K562 (cell line): ENCODE measurements at regions not wholly inside any gene's neighbourhood (a gene's known extent, or its start where the extent isn't known, plus 50 kb on each side); places are given as distances from the start of the nearest gene placed in this dataset.

Experiments
- ATAC-seq: fragments of 200-7000 bp; cut with Tn5 transposase; 3 replicates; pipeline ENCODE4 v1.9.1; 2020; ENCODE audit warnings: moderate library complexity
- BruUV-seq: library from RNA; stranded (reverse); fragments of 400-500 nt; replicated peaks from 2 replicates; lab custom pipeline; 2021; lab: Mats Ljungman, UMichigan
- CTCF ChIA-PET: fragments of 300-600 bp; formaldehyde crosslinking; extraction: SDS; loops from one replicate; lab custom pipeline; 2021; ENCODE audit warnings: low intra/inter-chr PET ratio; lab: Yijun Ruan, JAX
- POLR2A ChIA-PET: fragments of 300-600, 350-650 bp; sonication (Branson Sonifier 250); formaldehyde crosslinking; extraction: SDS; loops from one replicate; lab custom pipeline; 2021; ENCODE audit warnings: antibody characterized with exemption, inconsistent platforms; lab: Yijun Ruan, JAX
- DNase-seq, 4 experiments: peaks; one replicate each; pipeline versions ENCODE4 v3.0.0 to v3.0.0-alpha.2; 2011 to 2018; ENCODE audit warnings: low spot score in 3 of 4, mixed read lengths in 3 of 4; ENCODE audit errors: extremely low read depth in 1 of 4
- FAIRE-seq: peaks from 2 replicates; lab custom pipeline; 2011; peaks lifted over from hg19 to GRCh38; lab: Jason Lieb, UNC
- H2AFZ ChIP-seq: 2 replicates; pipeline ENCODE4 v1.6.0; 2011; ENCODE audit warnings: low read depth, low read length, control low read depth, inconsistent platforms
- H3K27ac ChIP-seq: fragments of 200-600 bp; 3 replicates; pipeline ENCODE4 v1.8.0; 2011; ENCODE audit warnings: low read depth, mild to moderate bottlenecking, control low read depth, inconsistent platforms, low read length, moderate library complexity, mixed read lengths; ENCODE audit errors: extremely low read depth
- H3K27me3 ChIP-seq, 2 experiments: fragments of 300-600 bp in 1 of 2; 2 replicates in 1 of 2; 3 replicates in 1 of 2; pipeline versions ENCODE4 v1.6.0 to v1.8.0; 2011; ENCODE audit warnings: inconsistent platforms in 2 of 2, low read length in 2 of 2, mild to moderate bottlenecking in 1 of 2, mixed read lengths in 1 of 2, moderate library complexity in 1 of 2; ENCODE audit not compliant: control insufficient read depth in 2 of 2, insufficient read depth in 2 of 2
- H3K36me3 ChIP-seq: fragments of 300-600 bp; 3 replicates; pipeline ENCODE4 v1.8.0; 2011; ENCODE audit warnings: mild to moderate bottlenecking, low read length, inconsistent platforms; ENCODE audit not compliant: control insufficient read depth, insufficient read depth
- H3K4me1 ChIP-seq, 2 experiments: fragments of 200-600 bp in 1 of 2; replicated peaks in 1 of 2; 2 replicates in 1 of 2; 3 replicates in 1 of 2; pipeline versions ENCODE4 v1.5.1 to v1.8.0; 2011; ENCODE audit warnings: inconsistent platforms in 2 of 2, low read length in 2 of 2, mild to moderate bottlenecking in 1 of 2, mixed read lengths in 1 of 2, moderate library complexity in 1 of 2; ENCODE audit not compliant: control insufficient read depth in 2 of 2, insufficient read depth in 2 of 2
- H3K4me2 ChIP-seq: 2 replicates; pipeline ENCODE4 v1.6.1; 2011; ENCODE audit warnings: low read length, control low read depth, inconsistent platforms, mixed read lengths; ENCODE audit not compliant: insufficient read depth
- H3K4me3 ChIP-seq: fragments of 200-600 bp; sonication (generic), shearing (Covaris generic); 2 replicates; pipeline ENCODE4 v1.5.1; 2016; ENCODE audit warnings: control low read depth, inconsistent platforms
- H3K79me2 ChIP-seq: fragments of 200-600 bp; 3 replicates; pipeline ENCODE4 v1.8.0; 2011; ENCODE audit warnings: low read length, inconsistent platforms; ENCODE audit not compliant: control insufficient read depth, insufficient read depth
- H3K9ac ChIP-seq, 2 experiments: 2 replicates each; pipeline versions ENCODE4 v1.6.0 to v1.6.1; 2011; ENCODE audit warnings: low read depth in 2 of 2, low read length in 2 of 2, control low read depth in 1 of 2, inconsistent platforms in 1 of 2, mild to moderate bottlenecking in 1 of 2, mixed read lengths in 1 of 2; ENCODE audit not compliant: insufficient read depth in 1 of 2
- H3K9me1 ChIP-seq: one replicate; pipeline ENCODE4 v1.6.0; 2011; ENCODE audit warnings: inconsistent platforms, mild to moderate bottlenecking, low read length, moderate library complexity; ENCODE audit not compliant: control insufficient read depth, insufficient read depth
- H3K9me3 ChIP-seq: replicated peaks from 2 replicates; pipeline ENCODE4 v1.5.1; 2011; ENCODE audit warnings: low read depth, low read length, inconsistent platforms; ENCODE audit not compliant: control insufficient read depth, insufficient read depth
- H4K20me1 ChIP-seq: replicated peaks from 2 replicates; pipeline ENCODE4 v1.6.1; 2011; ENCODE audit warnings: low read length, inconsistent platforms, mixed read lengths; ENCODE audit not compliant: control insufficient read depth, insufficient read depth
- CCAR2 ChIP-seq: fragments of 200-400 bp; formaldehyde crosslinking; IDR thresholded peaks from 2 replicates; pipeline ENCODE4 v1.6.1; 2017; ENCODE audit warnings: mild to moderate bottlenecking, low read depth, low read length
- EGR1 ChIP-seq: fragments of 450-650 bp; conservative IDR thresholded peaks from 2 replicates; pipeline ENCODE4 v1.6.1; 2017; ENCODE audit warnings: mild to moderate bottlenecking
- ZNF695 ChIP-seq: fragments of 450-650 bp; formaldehyde crosslinking; IDR thresholded peaks from 2 replicates; pipeline ENCODE4 v1.4.0; 2020; ENCODE audit warnings: mild to moderate bottlenecking, moderate library complexity
- WGBS: fragments of 100-300 bp; shearing (Covaris generic); methylation state at CpG from one replicate; pipeline ENCODE4 v1.1.6; 2016; ENCODE audit warnings: low coverage, mixed read lengths; ENCODE audit not compliant: insufficient coverage; ENCODE audit errors: missing lambda C conversion rate; 5-methylcytosine and 5-hydroxymethylcytosine counted together
- in situ Hi-C: fragments of 300-500 bp; cut with MboI; formaldehyde crosslinking; loops from 4 replicates; pipeline ENCODE4 v1.15.0; 2018; ENCODE audit warnings: inconsistent platforms, mixed read lengths
- intact Hi-C: fragments of 100-400 bp; cut with micrococcal nuclease; formaldehyde crosslinking; loops from 2 replicates; pipeline ENCODE4 v1.14.2; 2022
- TF ChIP-seq, protein P1 (sequence below): fragments of 200-800 bp; sonication (Bioruptor generic); IDR thresholded peaks from 2 replicates; pipeline ENCODE4 v1.6.1; 2017; ENCODE audit warnings: missing genetic modification characterization, missing compliant biosample characterization
- TF ChIP-seq, protein P2 (sequence below): fragments of 250-450 bp; sonication (Bioruptor Pico); IDR thresholded peaks from 2 replicates; pipeline ENCODE4 v1.8.0; 2021; ENCODE audit warnings: moderate library complexity, mild to moderate bottlenecking, inconsistent platforms

GRCh38 chr6:166223079-166223478 is 55.4 kb upstream of the TBXT start:
- BruUV-seq, result no TSS peak
- 0% methylated on average over 3 of the region's 3 CpGs for WGBS
- H4K20me1 ChIP-seq, result no peaks in the 10 kb centered on the region
- H3K9me3 ChIP-seq, result no peaks in the 10 kb centered on the region
- no peak overlapping the region for H3K4me3 ChIP-seq
- H3K9ac ChIP-seq, result no peak overlapping the region
- peaks cover 0 to 10% of the 10 kb centered on the region in 2 experiments; a peak in 4 of 5 replicates for H3K4me1 ChIP-seq
- POLR2A ChIA-PET, result no interaction called here
- ATAC-seq (peak; percentile 75), FAIRE-seq (peak; percentile 55), DNase-seq (peak; percentile 57 to 74 (median 72))
- H3K4me2 ChIP-seq, result peak overlapping the region; percentile 24; the same call in 1 of the 2 replicates
- CTCF ChIA-PET, result no interaction called here
- no peak overlapping the region for H3K27ac ChIP-seq
- H3K9me1 ChIP-seq, result no peaks in the 10 kb centered on the region
- no peaks in the 10 kb centered on the region for H3K79me2 ChIP-seq
- H3K36me3 ChIP-seq, result no peaks in the 10 kb centered on the region
- H3K27me3 ChIP-seq, result peaks cover 25 to 49% of the 10 kb centered on the region in 2 experiments
- intact Hi-C loops (no loop called here), in situ Hi-C loops (no loop called here)
- H2AFZ ChIP-seq, result peak overlapping the region; percentile 8; the same call in 1 of the 2 replicates
- TF ChIP-seq ZNF695 (CRISPR knock-in tag), result no peak
- TF ChIP-seq, protein P1, sequence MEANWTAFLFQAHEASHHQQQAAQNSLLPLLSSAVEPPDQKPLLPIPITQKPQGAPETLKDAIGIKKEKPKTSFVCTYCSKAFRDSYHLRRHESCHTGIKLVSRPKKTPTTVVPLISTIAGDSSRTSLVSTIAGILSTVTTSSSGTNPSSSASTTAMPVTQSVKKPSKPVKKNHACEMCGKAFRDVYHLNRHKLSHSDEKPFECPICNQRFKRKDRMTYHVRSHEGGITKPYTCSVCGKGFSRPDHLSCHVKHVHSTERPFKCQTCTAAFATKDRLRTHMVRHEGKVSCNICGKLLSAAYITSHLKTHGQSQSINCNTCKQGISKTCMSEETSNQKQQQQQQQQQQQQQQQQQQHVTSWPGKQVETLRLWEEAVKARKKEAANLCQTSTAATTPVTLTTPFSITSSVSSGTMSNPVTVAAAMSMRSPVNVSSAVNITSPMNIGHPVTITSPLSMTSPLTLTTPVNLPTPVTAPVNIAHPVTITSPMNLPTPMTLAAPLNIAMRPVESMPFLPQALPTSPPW, result peak; percentile 50; the same call in 1 of the 2 replicates
- TF ChIP-seq CCAR2, result no peak

DNA sequence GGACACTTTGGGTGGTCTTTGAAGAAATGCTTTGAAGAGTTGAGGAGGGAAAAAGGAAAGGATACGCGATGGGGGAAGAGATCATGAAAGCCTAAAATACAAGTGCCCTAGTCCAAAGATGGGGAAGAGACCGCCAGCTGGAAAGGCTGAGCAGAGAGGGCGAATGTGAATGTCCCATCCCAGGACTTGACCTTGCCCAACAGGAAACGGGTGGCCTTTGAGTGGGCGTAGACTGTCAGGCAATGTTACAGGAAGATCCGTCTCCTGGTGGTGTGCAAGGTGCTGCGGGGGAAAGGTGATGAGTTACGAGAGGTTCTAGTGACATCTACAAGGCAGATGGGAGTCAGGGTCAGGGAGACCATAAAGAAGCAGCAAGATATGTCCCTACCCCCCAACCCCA is 55.0 kb upstream of the TBXT start:
- peak; percentile 15 for FAIRE-seq
- in situ Hi-C loops, result no loop called here
- no peaks in the 10 kb centered on the region for H3K36me3 ChIP-seq

More for the DNA sequence above, 55.0 kb upstream of the TBXT start:
- POLR2A ChIA-PET, result no interaction called here
- no peaks in the 10 kb centered on the region for H3K79me2 ChIP-seq
- no peak overlapping the region for H3K4me3 ChIP-seq
- H3K9me3 ChIP-seq, result no peaks in the 10 kb centered on the region
- no peaks in the 10 kb centered on the region for H4K20me1 ChIP-seq
- intact Hi-C loops, result no loop called here
- ATAC-seq (peak; percentile 29; the same call in 2 of the 3 replicates), DNase-seq (no peak)
- TF ChIP-seq, protein P2, sequence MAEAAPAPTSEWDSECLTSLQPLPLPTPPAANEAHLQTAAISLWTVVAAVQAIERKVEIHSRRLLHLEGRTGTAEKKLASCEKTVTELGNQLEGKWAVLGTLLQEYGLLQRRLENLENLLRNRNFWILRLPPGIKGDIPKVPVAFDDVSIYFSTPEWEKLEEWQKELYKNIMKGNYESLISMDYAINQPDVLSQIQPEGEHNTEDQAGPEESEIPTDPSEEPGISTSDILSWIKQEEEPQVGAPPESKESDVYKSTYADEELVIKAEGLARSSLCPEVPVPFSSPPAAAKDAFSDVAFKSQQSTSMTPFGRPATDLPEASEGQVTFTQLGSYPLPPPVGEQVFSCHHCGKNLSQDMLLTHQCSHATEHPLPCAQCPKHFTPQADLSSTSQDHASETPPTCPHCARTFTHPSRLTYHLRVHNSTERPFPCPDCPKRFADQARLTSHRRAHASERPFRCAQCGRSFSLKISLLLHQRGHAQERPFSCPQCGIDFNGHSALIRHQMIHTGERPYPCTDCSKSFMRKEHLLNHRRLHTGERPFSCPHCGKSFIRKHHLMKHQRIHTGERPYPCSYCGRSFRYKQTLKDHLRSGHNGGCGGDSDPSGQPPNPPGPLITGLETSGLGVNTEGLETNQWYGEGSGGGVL (CRISPR knock-in tag), result no peak
- TF ChIP-seq EGR1, result peak; percentile 61
- BruUV-seq, result no TSS peak
- no peak overlapping the region; the same call in 1 of the 2 replicates for H2AFZ ChIP-seq
- no peak overlapping the region for H3K9ac ChIP-seq
- H3K4me1 ChIP-seq, result peaks cover 0 to 10% of the 10 kb centered on the region in 2 experiments; a peak in 4 of 5 replicates
- WGBS, result 14% methylated on average over 9 of the region's 9 CpGs
- CTCF ChIA-PET, result no interaction called here
- peak overlapping the region; percentile 24; the same call in 1 of the 2 replicates for H3K4me2 ChIP-seq
- H3K9me1 ChIP-seq, result no peaks in the 10 kb centered on the region
- no peak overlapping the region for H3K27ac ChIP-seq
- peaks cover 22 to 47% of the 10 kb centered on the region in 2 experiments for H3K27me3 ChIP-seq
